ENCODE measurements at regions not wholly inside any gene's neighbourhood (a gene's known extent, or its start where the extent isn't known, plus 50 kb on each side); places are given as distances from the start of the nearest gene placed in this dataset.

DNA sequence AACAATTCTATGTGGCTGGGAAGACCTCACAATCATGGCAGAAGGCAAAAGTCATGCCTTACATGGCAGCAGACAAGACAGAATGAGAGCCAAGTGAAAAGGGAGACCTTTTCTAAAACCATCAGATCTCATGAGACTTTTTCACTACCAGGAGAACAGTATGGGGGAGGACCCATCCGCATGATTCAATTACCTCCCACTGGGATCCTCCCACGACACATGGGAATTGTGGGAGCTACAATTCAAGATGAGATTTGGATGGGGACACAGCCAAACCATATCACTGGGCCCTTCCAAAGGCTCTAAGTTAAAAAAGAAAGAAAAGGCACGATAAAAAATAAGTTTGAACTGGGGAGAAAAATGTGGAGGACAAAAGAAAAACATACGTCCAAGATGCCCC, 406.9 kb upstream of the CDH4 start:
- TF ChIP-seq, protein P1, sequence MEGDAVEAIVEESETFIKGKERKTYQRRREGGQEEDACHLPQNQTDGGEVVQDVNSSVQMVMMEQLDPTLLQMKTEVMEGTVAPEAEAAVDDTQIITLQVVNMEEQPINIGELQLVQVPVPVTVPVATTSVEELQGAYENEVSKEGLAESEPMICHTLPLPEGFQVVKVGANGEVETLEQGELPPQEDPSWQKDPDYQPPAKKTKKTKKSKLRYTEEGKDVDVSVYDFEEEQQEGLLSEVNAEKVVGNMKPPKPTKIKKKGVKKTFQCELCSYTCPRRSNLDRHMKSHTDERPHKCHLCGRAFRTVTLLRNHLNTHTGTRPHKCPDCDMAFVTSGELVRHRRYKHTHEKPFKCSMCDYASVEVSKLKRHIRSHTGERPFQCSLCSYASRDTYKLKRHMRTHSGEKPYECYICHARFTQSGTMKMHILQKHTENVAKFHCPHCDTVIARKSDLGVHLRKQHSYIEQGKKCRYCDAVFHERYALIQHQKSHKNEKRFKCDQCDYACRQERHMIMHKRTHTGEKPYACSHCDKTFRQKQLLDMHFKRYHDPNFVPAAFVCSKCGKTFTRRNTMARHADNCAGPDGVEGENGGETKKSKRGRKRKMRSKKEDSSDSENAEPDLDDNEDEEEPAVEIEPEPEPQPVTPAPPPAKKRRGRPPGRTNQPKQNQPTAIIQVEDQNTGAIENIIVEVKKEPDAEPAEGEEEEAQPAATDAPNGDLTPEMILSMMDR (IDR thresholded peaks at IDR 0.05) = no peak
- TF ChIP-seq POLR2A (IDR thresholded peaks at IDR 0.05) = no peak
- DNase-seq (ENCODE audit: low spot score in 2 of 2) = no peak
- H3K4me3 ChIP-seq (ENCODE audit: low read depth, poor library complexity, severe bottlenecking) = no peak overlapping the region
- intact Hi-C loops (cut with DNase I; ENCODE audit: low total_unique reads) = no loop called here
- 86 to 87% methylated on average over 4 of the region's 4 CpGs for WGBS, 2 donors

DNA sequence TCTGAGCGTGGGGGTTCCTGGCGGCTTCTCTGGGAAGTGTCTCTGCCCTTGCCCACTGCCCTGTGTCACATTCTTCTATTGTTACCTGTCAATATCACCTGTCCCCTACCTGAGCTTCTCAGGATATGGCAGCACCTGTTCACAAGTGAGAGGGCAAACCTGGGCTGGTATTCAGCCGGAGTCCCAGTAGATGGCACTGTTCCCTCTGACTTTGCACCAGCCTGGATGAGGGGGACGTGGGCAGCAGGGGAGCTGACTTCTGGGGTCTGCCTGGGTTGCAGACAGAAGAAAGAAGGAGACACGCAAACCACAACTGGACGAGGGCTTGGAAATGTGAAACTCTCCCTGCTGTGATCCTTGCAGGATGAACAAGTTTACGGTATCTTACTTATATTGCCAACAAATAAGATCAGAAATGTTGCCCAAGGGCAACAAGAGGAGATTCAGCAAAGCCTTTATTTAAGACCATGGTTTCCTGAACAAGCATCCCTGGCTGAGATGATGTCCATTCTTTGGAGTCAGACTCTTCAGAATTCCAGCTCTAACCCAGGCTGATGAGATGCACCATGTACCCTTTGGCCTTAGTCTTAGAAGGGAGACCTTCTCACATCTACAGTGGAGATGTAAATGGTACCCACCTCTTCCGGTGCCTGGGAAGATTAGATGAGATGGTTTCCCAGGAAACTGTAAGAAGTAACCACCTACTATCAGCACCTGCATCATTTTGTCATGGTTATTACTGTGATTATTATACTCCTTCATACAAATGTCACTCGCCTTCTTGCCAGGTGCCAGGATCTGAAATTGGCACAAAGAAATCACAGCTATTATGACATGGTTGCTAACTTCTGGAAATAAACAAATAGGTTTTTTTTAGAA, 400.0 kb upstream of the CDH4 start:
- peak in 1 of 2 donors; percentile 34 for DNase-seq (ENCODE audit: low spot score in 2 of 2)
- intact Hi-C loops (cut with DNase I; ENCODE audit: low total_unique reads) = no loop called here
- TF ChIP-seq, protein P1 (IDR thresholded peaks at IDR 0.05) = no peak
- TF ChIP-seq POLR2A (IDR thresholded peaks at IDR 0.05) = no peak
- H3K4me3 ChIP-seq (ENCODE audit: low read depth, poor library complexity, severe bottlenecking) = no peak overlapping the region
- 32 to 36% methylated on average over 9 of the region's 9 CpGs for WGBS, 2 donors

DNA sequence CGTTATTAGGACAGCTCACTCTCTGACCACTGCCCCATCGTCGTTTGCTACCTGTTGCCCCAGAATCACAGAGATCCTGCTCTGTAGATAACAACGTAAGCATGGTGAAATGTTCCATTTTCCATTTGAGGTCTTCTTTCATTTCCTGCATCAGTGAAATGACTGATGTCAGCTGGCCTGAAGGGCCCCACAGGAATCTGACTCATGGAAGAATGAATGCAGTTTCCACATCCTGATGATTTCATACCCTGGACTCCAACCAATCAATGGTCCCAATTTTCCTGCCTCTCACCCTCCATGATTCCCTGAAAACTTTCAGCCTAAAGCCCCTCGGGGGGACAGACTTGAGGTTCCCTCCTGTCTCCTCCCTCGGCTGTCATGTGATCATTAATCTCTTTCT, 394.4 kb upstream of the CDH4 start:
- WGBS, 2 donors = 62 to 72% methylated on average over 6 of the region's 6 CpGs
- DNase-seq (ENCODE audit: low spot score in 2 of 2) = peak in 1 of 2 donors; percentile 29
- no peak overlapping the region for H3K4me3 ChIP-seq (ENCODE audit: low read depth, poor library complexity, severe bottlenecking)
- TF ChIP-seq, protein P1 (IDR thresholded peaks at IDR 0.05) = no peak
- TF ChIP-seq POLR2A (IDR thresholded peaks at IDR 0.05) = no peak
- intact Hi-C loops (cut with DNase I; ENCODE audit: low total_unique reads) = no loop called here

DNA sequence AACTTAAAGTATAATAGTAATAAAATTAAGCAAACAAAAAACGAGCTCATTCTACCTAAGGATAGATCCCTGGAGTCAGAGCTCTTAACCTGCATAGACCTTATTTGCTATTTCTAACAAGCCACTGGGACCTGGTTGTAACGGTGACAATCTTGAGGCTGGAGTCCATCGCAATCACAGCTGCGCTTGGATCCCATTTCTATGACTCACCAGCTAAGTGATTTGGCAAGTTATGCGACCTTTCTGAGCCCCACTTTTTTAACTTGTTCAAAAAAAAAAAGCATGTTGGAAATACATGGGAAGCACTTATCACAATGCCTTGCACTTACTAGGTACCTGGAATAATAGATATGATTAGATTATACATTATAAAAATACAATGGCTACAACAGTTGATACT, 389.5 kb upstream of the CDH4 start:
- no peak overlapping the region for H3K4me3 ChIP-seq (ENCODE audit: low read depth, poor library complexity, severe bottlenecking)
- TF ChIP-seq, protein P1 (IDR thresholded peaks at IDR 0.05) = no peak
- no peak for TF ChIP-seq POLR2A (IDR thresholded peaks at IDR 0.05)
- intact Hi-C loops (cut with DNase I; ENCODE audit: low total_unique reads) = no loop called here
- DNase-seq (ENCODE audit: low spot score in 2 of 2) = no peak
- 57 to 63% methylated on average over 5 of the region's 5 CpGs for WGBS, 2 donors

DNA sequence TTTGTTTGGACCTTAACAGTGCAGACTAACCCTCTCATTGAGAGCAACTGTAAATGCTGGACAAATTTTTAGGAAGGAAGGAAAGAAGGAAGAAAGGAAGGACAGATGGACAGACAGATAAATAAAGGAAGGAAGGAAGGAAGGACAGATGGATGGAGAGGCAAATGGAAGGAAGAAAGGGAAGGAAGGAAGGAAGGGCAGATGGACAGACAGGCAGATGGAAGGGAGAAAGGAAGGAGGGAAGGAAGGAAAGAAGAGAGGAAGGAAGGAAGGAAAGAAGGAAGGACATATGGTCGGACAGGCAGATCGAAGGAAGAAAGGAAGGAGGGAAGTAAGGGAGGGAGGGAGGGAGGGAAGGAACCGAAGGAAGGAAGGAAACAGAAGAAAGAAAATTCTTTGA, 388.5 kb upstream of the CDH4 start:
- no peak overlapping the region for H3K4me3 ChIP-seq (ENCODE audit: low read depth, poor library complexity, severe bottlenecking)
- TF ChIP-seq POLR2A (IDR thresholded peaks at IDR 0.05) = no peak
- TF ChIP-seq, protein P1 (IDR thresholded peaks at IDR 0.05) = no peak
- DNase-seq (ENCODE audit: low spot score in 2 of 2) = no peak
- intact Hi-C loops (cut with DNase I; ENCODE audit: low total_unique reads) = no loop called here
- 82 to 86% methylated on average over 3 of the region's 3 CpGs for WGBS, 2 donors

Data from lower leg skin (tissue), 4 donors.